ENCODE measurements at regions not wholly inside any gene's neighbourhood (a gene's known extent, or its start where the extent isn't known, plus 50 kb on each side); places are given as distances from the start of the nearest gene placed in this dataset.

- TF ChIP-seq, protein P1, sequence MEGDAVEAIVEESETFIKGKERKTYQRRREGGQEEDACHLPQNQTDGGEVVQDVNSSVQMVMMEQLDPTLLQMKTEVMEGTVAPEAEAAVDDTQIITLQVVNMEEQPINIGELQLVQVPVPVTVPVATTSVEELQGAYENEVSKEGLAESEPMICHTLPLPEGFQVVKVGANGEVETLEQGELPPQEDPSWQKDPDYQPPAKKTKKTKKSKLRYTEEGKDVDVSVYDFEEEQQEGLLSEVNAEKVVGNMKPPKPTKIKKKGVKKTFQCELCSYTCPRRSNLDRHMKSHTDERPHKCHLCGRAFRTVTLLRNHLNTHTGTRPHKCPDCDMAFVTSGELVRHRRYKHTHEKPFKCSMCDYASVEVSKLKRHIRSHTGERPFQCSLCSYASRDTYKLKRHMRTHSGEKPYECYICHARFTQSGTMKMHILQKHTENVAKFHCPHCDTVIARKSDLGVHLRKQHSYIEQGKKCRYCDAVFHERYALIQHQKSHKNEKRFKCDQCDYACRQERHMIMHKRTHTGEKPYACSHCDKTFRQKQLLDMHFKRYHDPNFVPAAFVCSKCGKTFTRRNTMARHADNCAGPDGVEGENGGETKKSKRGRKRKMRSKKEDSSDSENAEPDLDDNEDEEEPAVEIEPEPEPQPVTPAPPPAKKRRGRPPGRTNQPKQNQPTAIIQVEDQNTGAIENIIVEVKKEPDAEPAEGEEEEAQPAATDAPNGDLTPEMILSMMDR (IDR thresholded peaks at IDR 0.05), result no peak
- no peak for TF ChIP-seq AR (CRISPR knock-in tag; IDR thresholded peaks at IDR 0.05)
- no peak for TF ChIP-seq ATF1 (CRISPR knock-in tag; IDR thresholded peaks at IDR 0.05)
- TF ChIP-seq, protein P2, sequence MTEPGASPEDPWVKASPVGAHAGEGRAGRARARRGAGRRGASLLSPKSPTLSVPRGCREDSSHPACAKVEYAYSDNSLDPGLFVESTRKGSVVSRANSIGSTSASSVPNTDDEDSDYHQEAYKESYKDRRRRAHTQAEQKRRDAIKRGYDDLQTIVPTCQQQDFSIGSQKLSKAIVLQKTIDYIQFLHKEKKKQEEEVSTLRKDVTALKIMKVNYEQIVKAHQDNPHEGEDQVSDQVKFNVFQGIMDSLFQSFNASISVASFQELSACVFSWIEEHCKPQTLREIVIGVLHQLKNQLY (CRISPR knock-in tag; IDR thresholded peaks at IDR 0.05), result no peak
- TF ChIP-seq ZNF396 (CRISPR knock-in tag; IDR thresholded peaks at IDR 0.05; ENCODE audit: borderline replicate concordance), result no peak
These were observed 281.6 kb upstream of the CRIM1 start (continued) for GRCh38 chr2:36074008-36074407.

GRCh38 chr2:36071698-36072097 lies 283.9 kb upstream of the CRIM1 start:
- Mint-ChIP-seq H3K4me3 (no peak overlapping the region), H3K9me3 (peaks cover 6% of the 10 kb centered on the region; the same call in 1 of the 2 replicates), H3K36me3 (no peaks in the 10 kb centered on the region), H3K4me1 (peaks cover 9% of the 10 kb centered on the region), H3K27ac (no peak overlapping the region), H3K27me3 (ENCODE audit: low read depth) (no peaks in the 10 kb centered on the region)
- DNase-seq (ENCODE audit: low spot score) (no peak), ATAC-seq (no peak)
- CTCF ChIA-PET, result no interaction called here
- POLR2A ChIA-PET, result no interaction called here
- TF ChIP-seq TEAD1 (CRISPR knock-in tag; IDR thresholded peaks at IDR 0.05) (no peak), CDX4 (CRISPR knock-in tag; IDR thresholded peaks at IDR 0.05; ENCODE audit: borderline replicate concordance) (no peak), ARID4B (CRISPR knock-in tag; IDR thresholded peaks at IDR 0.05; ENCODE audit: borderline replicate concordance) (no peak), ZNF396 (CRISPR knock-in tag; IDR thresholded peaks at IDR 0.05; ENCODE audit: borderline replicate concordance) (no peak), NFYB (CRISPR knock-in tag; conservative IDR thresholded peaks at IDR 0.05; ENCODE audit: low read depth) (no peak), ZNF219 (CRISPR knock-in tag; IDR thresholded peaks at IDR 0.05; ENCODE audit: borderline replicate concordance) (no peak), ATF3 (CRISPR knock-in tag; conservative IDR thresholded peaks at IDR 0.05) (no peak), GTF2I (CRISPR knock-in tag; conservative IDR thresholded peaks at IDR 0.05) (no peak), SOX15 (CRISPR knock-in tag; IDR thresholded peaks at IDR 0.05) (no peak), NFE2L1 (CRISPR knock-in tag; IDR thresholded peaks at IDR 0.05) (no peak), ZNF121 (CRISPR knock-in tag; IDR thresholded peaks at IDR 0.05) (no peak), STAT6 (CRISPR knock-in tag; conservative IDR thresholded peaks at IDR 0.05; ENCODE audit: low read depth) (no peak)
- TF ChIP-seq, protein P3, sequence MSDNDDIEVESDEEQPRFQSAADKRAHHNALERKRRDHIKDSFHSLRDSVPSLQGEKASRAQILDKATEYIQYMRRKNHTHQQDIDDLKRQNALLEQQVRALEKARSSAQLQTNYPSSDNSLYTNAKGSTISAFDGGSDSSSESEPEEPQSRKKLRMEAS (CRISPR knock-in tag; IDR thresholded peaks at IDR 0.05), result no peak
- TF ChIP-seq, protein P4, sequence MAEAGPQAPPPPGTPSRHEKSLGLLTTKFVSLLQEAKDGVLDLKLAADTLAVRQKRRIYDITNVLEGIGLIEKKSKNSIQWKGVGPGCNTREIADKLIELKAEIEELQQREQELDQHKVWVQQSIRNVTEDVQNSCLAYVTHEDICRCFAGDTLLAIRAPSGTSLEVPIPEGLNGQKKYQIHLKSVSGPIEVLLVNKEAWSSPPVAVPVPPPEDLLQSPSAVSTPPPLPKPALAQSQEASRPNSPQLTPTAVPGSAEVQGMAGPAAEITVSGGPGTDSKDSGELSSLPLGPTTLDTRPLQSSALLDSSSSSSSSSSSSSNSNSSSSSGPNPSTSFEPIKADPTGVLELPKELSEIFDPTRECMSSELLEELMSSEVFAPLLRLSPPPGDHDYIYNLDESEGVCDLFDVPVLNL (CRISPR knock-in tag; IDR thresholded peaks at IDR 0.05; ENCODE audit: borderline replicate concordance, low read depth), result no peak
- TF ChIP-seq, protein P5, sequence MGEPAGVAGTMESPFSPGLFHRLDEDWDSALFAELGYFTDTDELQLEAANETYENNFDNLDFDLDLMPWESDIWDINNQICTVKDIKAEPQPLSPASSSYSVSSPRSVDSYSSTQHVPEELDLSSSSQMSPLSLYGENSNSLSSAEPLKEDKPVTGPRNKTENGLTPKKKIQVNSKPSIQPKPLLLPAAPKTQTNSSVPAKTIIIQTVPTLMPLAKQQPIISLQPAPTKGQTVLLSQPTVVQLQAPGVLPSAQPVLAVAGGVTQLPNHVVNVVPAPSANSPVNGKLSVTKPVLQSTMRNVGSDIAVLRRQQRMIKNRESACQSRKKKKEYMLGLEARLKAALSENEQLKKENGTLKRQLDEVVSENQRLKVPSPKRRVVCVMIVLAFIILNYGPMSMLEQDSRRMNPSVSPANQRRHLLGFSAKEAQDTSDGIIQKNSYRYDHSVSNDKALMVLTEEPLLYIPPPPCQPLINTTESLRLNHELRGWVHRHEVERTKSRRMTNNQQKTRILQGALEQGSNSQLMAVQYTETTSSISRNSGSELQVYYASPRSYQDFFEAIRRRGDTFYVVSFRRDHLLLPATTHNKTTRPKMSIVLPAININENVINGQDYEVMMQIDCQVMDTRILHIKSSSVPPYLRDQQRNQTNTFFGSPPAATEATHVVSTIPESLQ (CRISPR knock-in tag; IDR thresholded peaks at IDR 0.05), result no peak

Measured in WTC11 (cell line).